ENCODE measurements at regions not wholly inside any gene's neighbourhood (a gene's known extent, or its start where the extent isn't known, plus 50 kb on each side); places are given as distances from the start of the nearest gene placed in this dataset.

GRCh38 chr13:61138857-61139256, 276.8 kb downstream of the PCDH20 start:
- Histone ChIP-seq H3K9me2 (ENCODE audit: insufficient read depth, low read length) (no peaks in the 10 kb centered on the region), H4K20me1 (ENCODE audit: insufficient read depth, low read length) (no peaks in the 10 kb centered on the region), H3K4me2 (ENCODE audit: low read length) (no peak overlapping the region), H3K4me1 (ENCODE audit: insufficient read depth, low read length, poor library complexity, severe bottlenecking) (no peaks in the 10 kb centered on the region), H3K36me3 (ENCODE audit: insufficient read depth, low read length) (no peaks in the 10 kb centered on the region), H3K27ac (ENCODE audit: low read depth, low read length, poor library complexity, severe bottlenecking) (no peak overlapping the region), H3K9me3 (ENCODE audit: low read length) (no peaks in the 10 kb centered on the region), H2AFZ (ENCODE audit: low read length) (no peak overlapping the region), H3K4me3 (ENCODE audit: low read depth, low read length, poor library complexity, severe bottlenecking) (no peak overlapping the region), H3K79me2 (ENCODE audit: insufficient read depth, low read depth, low read length) (no peaks in the 10 kb centered on the region)
- POLR2A ChIA-PET, result no interaction called here
- CTCF ChIA-PET (ENCODE audit: unreplicated experiment), result no interaction called here
- BruUV-seq (replicated peaks), result no TSS peak
- intact Hi-C loops (cut with micrococcal nuclease; ENCODE audit: unreplicated experiment), result no loop called here
- TF ChIP-seq EZH2phosphoT487 (IDR thresholded peaks at IDR 0.05; ENCODE audit: borderline replicate concordance, low read depth, low read length) (no peak), CTCF (conservative IDR thresholded peaks at IDR 0.05; ENCODE audit: low read length) (no peak)
- no peak for DNase-seq (ENCODE audit: low spot score)

- Histone ChIP-seq H3K4me2 (ENCODE audit: low read length) (no peak overlapping the region), H3K9me2 (ENCODE audit: insufficient read depth, low read length) (no peaks in the 10 kb centered on the region), H3K79me2 (ENCODE audit: insufficient read depth, low read depth, low read length) (no peaks in the 10 kb centered on the region), H3K9me3 (ENCODE audit: low read length) (no peaks in the 10 kb centered on the region), H3K36me3 (ENCODE audit: insufficient read depth, low read length) (no peaks in the 10 kb centered on the region), H2AFZ (ENCODE audit: low read length) (no peak overlapping the region), H3K4me3 (ENCODE audit: low read depth, low read length, poor library complexity, severe bottlenecking) (no peak overlapping the region), H4K20me1 (ENCODE audit: insufficient read depth, low read length) (no peaks in the 10 kb centered on the region), H3K27ac (ENCODE audit: low read depth, low read length, poor library complexity, severe bottlenecking) (no peak overlapping the region), H3K4me1 (ENCODE audit: insufficient read depth, low read length, poor library complexity, severe bottlenecking) (no peaks in the 10 kb centered on the region)
- ChIA-PET POLR2A (no interaction called here), CTCF (ENCODE audit: unreplicated experiment) (no interaction called here)
- no TSS peak for BruUV-seq (replicated peaks)
- TF ChIP-seq EZH2phosphoT487 (IDR thresholded peaks at IDR 0.05; ENCODE audit: borderline replicate concordance, low read depth, low read length) (no peak), CTCF (conservative IDR thresholded peaks at IDR 0.05; ENCODE audit: low read length) (no peak)
- DNase-seq (ENCODE audit: low spot score), result no peak
- intact Hi-C loops (cut with micrococcal nuclease; ENCODE audit: unreplicated experiment), result no loop called here
Observed at GRCh38 chr13:61136515-61136914, 279.1 kb downstream of the PCDH20 start.

GRCh38 chr13:61136093-61136492, 279.6 kb downstream of the PCDH20 start:
- Histone ChIP-seq H3K4me3 (ENCODE audit: low read depth, low read length, poor library complexity, severe bottlenecking) (no peak overlapping the region), H3K4me2 (ENCODE audit: low read length) (no peak overlapping the region), H2AFZ (ENCODE audit: low read length) (no peak overlapping the region), H3K79me2 (ENCODE audit: insufficient read depth, low read depth, low read length) (no peaks in the 10 kb centered on the region), H3K27ac (ENCODE audit: low read depth, low read length, poor library complexity, severe bottlenecking) (no peak overlapping the region), H4K20me1 (ENCODE audit: insufficient read depth, low read length) (no peaks in the 10 kb centered on the region), H3K9me2 (ENCODE audit: insufficient read depth, low read length) (no peaks in the 10 kb centered on the region), H3K4me1 (ENCODE audit: insufficient read depth, low read length, poor library complexity, severe bottlenecking) (no peaks in the 10 kb centered on the region), H3K36me3 (ENCODE audit: insufficient read depth, low read length) (no peaks in the 10 kb centered on the region), H3K9me3 (ENCODE audit: low read length) (no peaks in the 10 kb centered on the region)
- no peak for TF ChIP-seq CTCF (conservative IDR thresholded peaks at IDR 0.05; ENCODE audit: low read length)
- TF ChIP-seq EZH2phosphoT487 (IDR thresholded peaks at IDR 0.05; ENCODE audit: borderline replicate concordance, low read depth, low read length), result no peak
- no peak for DNase-seq (ENCODE audit: low spot score)
- BruUV-seq (replicated peaks), result no TSS peak
- intact Hi-C loops (cut with micrococcal nuclease; ENCODE audit: unreplicated experiment), result no loop called here
- ChIA-PET POLR2A (no interaction called here), CTCF (ENCODE audit: unreplicated experiment) (no interaction called here)
